ENCODE measurements at regions not wholly inside any gene's neighbourhood (a gene's known extent, or its start where the extent isn't known, plus 50 kb on each side); places are given as distances from the start of the nearest gene placed in this dataset.

GRCh38 chr3:23114432-23114831, 88.7 kb upstream of the UBE2E2 start:
- Histone ChIP-seq H3K4me1 (ENCODE audit: control insufficient read depth in 1 of 2, insufficient read depth in 2 of 2, low read length in 2 of 2) (no peaks in the 10 kb centered on the region), H2AFZ (ENCODE audit: low read depth, low read length, poor library complexity, severe bottlenecking) (no peak overlapping the region), H3K4me3 (replicated peaks in 1 of 2; ENCODE audit: low read depth in 1 of 2, low read length in 2 of 2) (no peak overlapping the region), H3K27me3 (ENCODE audit: insufficient read depth, low read length) (peaks cover 39% of the 10 kb centered on the region), H3K4me2 (ENCODE audit: low read length) (no peak overlapping the region), H3K9me2 (ENCODE audit: insufficient read depth) (no peaks in the 10 kb centered on the region), H4K20me1 (ENCODE audit: insufficient read depth) (no peaks in the 10 kb centered on the region), H3K9me3 (ENCODE audit: control insufficient read depth in 1 of 2, insufficient read depth in 1 of 2, low read depth in 1 of 2, low read length in 2 of 2) (no peaks in the 10 kb centered on the region), H3K36me3 (ENCODE audit: control insufficient read depth in 1 of 2, insufficient read depth in 2 of 2, low read length in 2 of 2) (no peaks in the 10 kb centered on the region), H3K27ac (ENCODE audit: low read depth, low read length) (no peak overlapping the region), H3K79me2 (ENCODE audit: insufficient read depth, low read length) (no peaks in the 10 kb centered on the region), H3K9ac (ENCODE audit: low read length) (no peak overlapping the region)
- ChIA-PET CTCF (no interaction called here), POLR2A (no interaction called here), RAD21 (ENCODE audit: low non-redundant PET in 1 of 2, low total read pairs in 2 of 2, uncharacterized antibody in 2 of 2, unreplicated experiment in 2 of 2) (no interaction called here)
- ATAC-seq (no peak), DNase-seq (ENCODE audit: low read depth, low spot score) (no peak)
- TF ChIP-seq TCF7L2 (IDR thresholded peaks at IDR 0.05; ENCODE audit: borderline replicate concordance, extremely low read depth, insufficient read depth, insufficient read length) (no peak), MAX (IDR thresholded peaks at IDR 0.05) (no peak), REST (IDR thresholded peaks at IDR 0.05; ENCODE audit: low read depth) (no peak), ATF3 (IDR thresholded peaks at IDR 0.05) (no peak), CTCF (IDR thresholded peaks at IDR 0.05 in 2 of 3, conservative IDR thresholded peaks at IDR 0.05 in 1 of 3; ENCODE audit: borderline replicate concordance in 1 of 3, insufficient read depth in 1 of 3, low read depth in 2 of 3, low read length in 2 of 3) (no peak), EGR1 (IDR thresholded peaks at IDR 0.05; ENCODE audit: low read depth) (no peak), ZNF274 (IDR thresholded peaks at IDR 0.05; ENCODE audit: low read depth, low read length) (no peak), POLR2A (IDR thresholded peaks at IDR 0.05; ENCODE audit: borderline replicate concordance, extremely low read depth, insufficient read depth, insufficient read length) (no peak), JUND (IDR thresholded peaks at IDR 0.05) (no peak), POLR2AphosphoS5 (IDR thresholded peaks at IDR 0.05; ENCODE audit: low read depth, low read length) (no peak)
- BruUV-seq (replicated peaks) = no TSS peak
- intact Hi-C loops (cut with micrococcal nuclease) = no loop called here
